Endothelial cell of umbilical vein (primary cell): ENCODE measurements at regions not wholly inside any gene's neighbourhood (a gene's known extent, or its start where the extent isn't known, plus 50 kb on each side); places are given as distances from the start of the nearest gene placed in this dataset.

Source experiments
- BruUV-seq: library from RNA; stranded (reverse); fragments of 400-500 nt; replicated peaks from 2 replicates; lab custom pipeline; 2021; lab: Mats Ljungman, UMichigan
- CTCF ChIA-PET: fragments of 300-600, 350-600 bp; sonication (Branson Sonifier 250); formaldehyde crosslinking; loops from one replicate; lab custom pipeline; 2021; ENCODE audit warnings: antibody characterized with exemption, inconsistent platforms; lab: Charles Lee
- POLR2A ChIA-PET: fragments of 300-600, 350-600 bp; sonication (Branson Sonifier 250); formaldehyde crosslinking; loops from one replicate; lab custom pipeline; 2021; ENCODE audit warnings: antibody characterized with exemption, inconsistent platforms; lab: Charles Lee
- DNase-seq: peaks from one replicate; pipeline ENCODE4 v3.0.0-alpha.2; 2011; ENCODE audit warnings: low read depth, low spot score
- FAIRE-seq: peaks from 2 replicates; lab custom pipeline; 2011; peaks lifted over from hg19 to GRCh38; lab: Jason Lieb, UNC
- H2AFZ ChIP-seq: 2 replicates; pipeline ENCODE4 v1.6.0; 2012; ENCODE audit warnings: low read depth, low read length, control low read depth, inconsistent platforms
- H3K27ac ChIP-seq: 2 replicates; pipeline ENCODE4 v1.5.1; 2011; ENCODE audit warnings: low read depth, mild to moderate bottlenecking, control low read depth, low read length, moderate library complexity; ENCODE audit not compliant: insufficient read depth
- H3K27me3 ChIP-seq, 2 experiments: 2 replicates each; pipeline versions ENCODE4 v1.6.0 to v1.6.1; 2011; ENCODE audit warnings: low read length in 2 of 2, mixed read lengths in 1 of 2; ENCODE audit not compliant: control insufficient read depth in 2 of 2, insufficient read depth in 2 of 2
- H3K36me3 ChIP-seq, 2 experiments: 2 replicates in 1 of 2; 3 replicates in 1 of 2; pipeline ENCODE4 v1.5.1; 2011; ENCODE audit warnings: low read length in 2 of 2, mild to moderate bottlenecking in 1 of 2, moderate library complexity in 1 of 2; ENCODE audit not compliant: control insufficient read depth in 2 of 2, insufficient read depth in 2 of 2; ENCODE audit errors: extremely low read depth in 1 of 2
- H3K4me1 ChIP-seq: 3 replicates; pipeline ENCODE4 v1.5.1; 2011; ENCODE audit warnings: mild to moderate bottlenecking, low read length; ENCODE audit not compliant: control insufficient read depth, insufficient read depth; ENCODE audit errors: extremely low read depth
- H3K4me2 ChIP-seq: 2 replicates; pipeline ENCODE4 v1.6.1; 2011; ENCODE audit warnings: low read length, control low read depth, mixed read lengths; ENCODE audit not compliant: insufficient read depth
- H3K4me3 ChIP-seq, 3 experiments: fragments of 200-600 bp in 1 of 3; sonication (generic), shearing (Covaris generic) in 1 of 3; replicated peaks in 1 of 3; 2 replicates each; pipeline ENCODE4 v1.5.1; 2011 to 2016; ENCODE audit warnings: control low read depth in 3 of 3, low read length in 3 of 3, mild to moderate bottlenecking in 2 of 3, inconsistent platforms in 1 of 3, low read depth in 1 of 3, moderate library complexity in 1 of 3; ENCODE audit not compliant: insufficient read depth in 1 of 3
- H3K79me2 ChIP-seq: 2 replicates; pipeline ENCODE4 v1.6.0; 2012; ENCODE audit warnings: low read length, inconsistent platforms; ENCODE audit not compliant: control insufficient read depth, insufficient read depth
- H3K9ac ChIP-seq: replicated peaks from 2 replicates; pipeline ENCODE3; 2011; ENCODE audit warnings: low read length, control low read depth; ENCODE audit not compliant: insufficient read depth; ENCODE audit errors: extremely low read depth
- H3K9me1 ChIP-seq: replicated peaks from 3 replicates; pipeline ENCODE4 v1.6.0; 2011; ENCODE audit warnings: mild to moderate bottlenecking, low read length; ENCODE audit not compliant: control insufficient read depth, insufficient read depth; ENCODE audit errors: extremely low read depth
- H3K9me3 ChIP-seq: replicated peaks from 2 replicates; pipeline ENCODE4 v1.5.1; 2012; ENCODE audit warnings: low read length, inconsistent platforms; ENCODE audit not compliant: control insufficient read depth, insufficient read depth
- H4K20me1 ChIP-seq: replicated peaks from 2 replicates; pipeline ENCODE3; 2011; ENCODE audit warnings: mild to moderate bottlenecking, low read length; ENCODE audit not compliant: control insufficient read depth, insufficient read depth; ENCODE audit errors: extremely low read depth
- EZH2 ChIP-seq: IDR thresholded peaks from 2 replicates; pipeline ENCODE4 v1.6.1; 2012; ENCODE audit warnings: borderline replicate concordance, low read depth, mild to moderate bottlenecking, moderate library complexity, low read length, inconsistent platforms; ENCODE audit not compliant: severe bottlenecking
- FOS ChIP-seq: IDR thresholded peaks from 2 replicates; pipeline ENCODE4 v1.6.1; 2011; ENCODE audit warnings: mild to moderate bottlenecking, low read length, moderate library complexity, borderline replicate concordance; ENCODE audit not compliant: insufficient read depth
- GATA2 ChIP-seq: IDR thresholded peaks from 2 replicates; pipeline ENCODE4 v1.7.0; 2011; ENCODE audit warnings: low read depth, mild to moderate bottlenecking, moderate library complexity, mixed read lengths, low read length; ENCODE audit not compliant: insufficient read length, insufficient read depth
- JUN ChIP-seq: IDR thresholded peaks from 2 replicates; pipeline ENCODE4 v1.6.1; 2011; ENCODE audit warnings: borderline replicate concordance, low read depth; ENCODE audit not compliant: insufficient read length, insufficient read depth
- MYC ChIP-seq: IDR thresholded peaks from one replicate; pipeline ENCODE4 v1.6.1; 2011; ENCODE audit warnings: mild to moderate bottlenecking, low read depth, low read length
- POLR2A ChIP-seq: IDR thresholded peaks from 2 replicates; pipeline ENCODE4 v1.6.1; 2012; ENCODE audit warnings: low read depth, mild to moderate bottlenecking, control low read depth, low read length
- POLR2AphosphoS5 ChIP-seq: IDR thresholded peaks from 2 replicates; pipeline ENCODE4 v1.6.1; 2012; ENCODE audit warnings: low read depth, mild to moderate bottlenecking, control low read depth, low read length, moderate library complexity; ENCODE audit not compliant: insufficient read depth
- dilution Hi-C: fragments of 300-500 bp; cut with MboI; formaldehyde crosslinking; loops from one replicate; pipeline ENCODE4 v1.15.0; 2019; ENCODE audit warnings: low sequenced_read_pairs; ENCODE audit not compliant: extremely low pct_ligation_motif_present
- intact Hi-C: fragments of 100-400 bp; cut with micrococcal nuclease; formaldehyde crosslinking; loops from one replicate; pipeline ENCODE4 v1.10.0; 2022
- TF ChIP-seq, protein P1 (sequence below), 2 donors: IDR thresholded peaks; 1 replicate in 1 of 2; 2 replicates in 1 of 2; pipeline ENCODE4 v1.5.1; 2011; ENCODE audit warnings: low read length in 2 of 2, mild to moderate bottlenecking in 2 of 2, moderate library complexity in 2 of 2, control low read depth in 1 of 2, inconsistent platforms in 1 of 2, low read depth in 1 of 2; ENCODE audit not compliant: insufficient read depth in 1 of 2; ENCODE audit errors: extremely low read depth in 1 of 2
- TF ChIP-seq, protein P2 (sequence below): IDR thresholded peaks from 2 replicates; pipeline ENCODE4 v1.6.1; 2011; ENCODE audit not compliant: insufficient read depth, insufficient read length

DNA sequence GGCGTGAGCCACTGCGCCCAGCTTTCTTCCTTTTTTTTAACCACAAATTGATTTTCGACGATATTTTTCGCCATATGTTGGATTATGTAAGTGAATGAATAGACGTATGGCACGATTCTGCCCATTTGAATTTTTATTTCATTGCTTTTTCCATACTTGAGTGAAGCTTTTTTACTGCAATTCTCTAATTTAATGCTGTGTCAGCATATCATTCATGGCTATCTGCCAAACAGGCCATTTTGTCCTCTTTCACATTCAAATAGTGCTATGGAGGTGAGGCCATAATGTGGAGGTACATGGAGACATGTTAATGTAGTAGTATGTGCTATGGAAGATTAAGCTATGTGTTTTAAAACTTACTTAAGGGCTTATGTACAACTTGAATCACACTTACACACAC is 152.1 kb upstream of the TUSC1 start:
- Histone ChIP-seq H3K27ac (no peak overlapping the region), H4K20me1 (no peaks in the 10 kb centered on the region), H3K79me2 (no peaks in the 10 kb centered on the region), H3K4me2 (no peak overlapping the region), H3K4me3 (no peak overlapping the region), H3K27me3 (no peaks in the 10 kb centered on the region), H3K9ac (no peak overlapping the region), H3K9me3 (no peaks in the 10 kb centered on the region), H2AFZ (no peak overlapping the region), H3K36me3 (no peaks in the 10 kb centered on the region), H3K4me1 (no peaks in the 10 kb centered on the region), H3K9me1 (no peaks in the 10 kb centered on the region)
- no TSS peak for BruUV-seq
- no peak for DNase-seq
- POLR2A ChIA-PET: no interaction called here
- FAIRE-seq: no peak
- dilution Hi-C loops (no loop called here), intact Hi-C loops (no loop called here)
- CTCF ChIA-PET: no interaction called here
- TF ChIP-seq GATA2: no peak
- TF ChIP-seq FOS: no peak
- no peak for TF ChIP-seq POLR2AphosphoS5

GRCh38 chr9:25827626-25828025 is 149.4 kb upstream of the TUSC1 start:
- DNase-seq (no peak), FAIRE-seq (no peak)
- H3K4me2 ChIP-seq: no peak overlapping the region
- no peak overlapping the region for H2AFZ ChIP-seq
- ChIA-PET CTCF (no interaction called here), POLR2A (no interaction called here)
- H3K79me2 ChIP-seq: no peaks in the 10 kb centered on the region
- H3K27ac ChIP-seq: no peak overlapping the region
- TF ChIP-seq JUN (no peak), FOS (no peak), EZH2 (no peak), MYC (no peak), GATA2 (no peak), POLR2A (no peak), POLR2AphosphoS5 (no peak)
- TF ChIP-seq, protein P1, sequence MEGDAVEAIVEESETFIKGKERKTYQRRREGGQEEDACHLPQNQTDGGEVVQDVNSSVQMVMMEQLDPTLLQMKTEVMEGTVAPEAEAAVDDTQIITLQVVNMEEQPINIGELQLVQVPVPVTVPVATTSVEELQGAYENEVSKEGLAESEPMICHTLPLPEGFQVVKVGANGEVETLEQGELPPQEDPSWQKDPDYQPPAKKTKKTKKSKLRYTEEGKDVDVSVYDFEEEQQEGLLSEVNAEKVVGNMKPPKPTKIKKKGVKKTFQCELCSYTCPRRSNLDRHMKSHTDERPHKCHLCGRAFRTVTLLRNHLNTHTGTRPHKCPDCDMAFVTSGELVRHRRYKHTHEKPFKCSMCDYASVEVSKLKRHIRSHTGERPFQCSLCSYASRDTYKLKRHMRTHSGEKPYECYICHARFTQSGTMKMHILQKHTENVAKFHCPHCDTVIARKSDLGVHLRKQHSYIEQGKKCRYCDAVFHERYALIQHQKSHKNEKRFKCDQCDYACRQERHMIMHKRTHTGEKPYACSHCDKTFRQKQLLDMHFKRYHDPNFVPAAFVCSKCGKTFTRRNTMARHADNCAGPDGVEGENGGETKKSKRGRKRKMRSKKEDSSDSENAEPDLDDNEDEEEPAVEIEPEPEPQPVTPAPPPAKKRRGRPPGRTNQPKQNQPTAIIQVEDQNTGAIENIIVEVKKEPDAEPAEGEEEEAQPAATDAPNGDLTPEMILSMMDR (IDR thresholded peaks at IDR 0.05; ENCODE audit: extremely low read depth in 1 of 2, insufficient read depth in 1 of 2, low read depth in 1 of 2, low read length in 2 of 2): no peak
- TF ChIP-seq, protein P2, sequence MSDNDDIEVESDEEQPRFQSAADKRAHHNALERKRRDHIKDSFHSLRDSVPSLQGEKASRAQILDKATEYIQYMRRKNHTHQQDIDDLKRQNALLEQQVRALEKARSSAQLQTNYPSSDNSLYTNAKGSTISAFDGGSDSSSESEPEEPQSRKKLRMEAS: no peak
- H3K4me3 ChIP-seq: no peak overlapping the region
- H3K9me3 ChIP-seq: no peaks in the 10 kb centered on the region
- intact Hi-C loops (loop anchor here (5.0 kb wide), 1 partner anchor 175 kb away; no protein-coding TSS in a partner anchor), dilution Hi-C loops (no loop called here)
- no TSS peak for BruUV-seq
- no peaks in the 10 kb centered on the region for H4K20me1 ChIP-seq
- no peaks in the 10 kb centered on the region for H3K4me1 ChIP-seq
- H3K27me3 ChIP-seq: no peaks in the 10 kb centered on the region
- no peaks in the 10 kb centered on the region for H3K36me3 ChIP-seq
- no peaks in the 10 kb centered on the region for H3K9me1 ChIP-seq
- H3K9ac ChIP-seq: no peak overlapping the region
